GM21360 (cell line): ENCODE measurements at regions not wholly inside any gene's neighbourhood (a gene's known extent, or its start where the extent isn't known, plus 50 kb on each side); places are given as distances from the start of the nearest gene placed in this dataset.

Source experiments
- ATAC-seq: cut with Tn5 transposase; IDR thresholded peaks from one replicate; pipeline ENCODE4 v1.9.1; 2021; ENCODE audit warnings: mild to moderate bottlenecking, moderate library complexity; ENCODE audit not compliant: unreplicated experiment

DNA sequence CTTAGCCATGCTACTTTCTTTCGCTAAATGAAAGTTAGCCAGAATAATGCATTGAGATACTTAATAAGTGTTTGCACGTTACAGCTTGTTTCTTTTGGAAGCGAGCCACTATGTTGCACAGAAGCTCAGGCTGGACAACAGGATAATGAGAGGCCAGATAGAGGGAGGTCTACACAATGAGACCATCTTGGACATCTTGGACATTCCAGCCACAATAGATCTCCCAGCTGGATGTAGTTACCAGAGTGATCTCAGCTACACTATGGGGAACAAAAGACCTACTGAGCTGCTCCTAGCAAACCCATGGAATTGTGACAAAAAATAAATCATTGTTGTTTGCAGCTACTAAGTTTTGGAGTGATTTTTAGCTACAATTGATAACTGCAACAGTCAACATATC lies 540.1 kb upstream of the SEMA6D start:
- no peak for ATAC-seq

DNA sequence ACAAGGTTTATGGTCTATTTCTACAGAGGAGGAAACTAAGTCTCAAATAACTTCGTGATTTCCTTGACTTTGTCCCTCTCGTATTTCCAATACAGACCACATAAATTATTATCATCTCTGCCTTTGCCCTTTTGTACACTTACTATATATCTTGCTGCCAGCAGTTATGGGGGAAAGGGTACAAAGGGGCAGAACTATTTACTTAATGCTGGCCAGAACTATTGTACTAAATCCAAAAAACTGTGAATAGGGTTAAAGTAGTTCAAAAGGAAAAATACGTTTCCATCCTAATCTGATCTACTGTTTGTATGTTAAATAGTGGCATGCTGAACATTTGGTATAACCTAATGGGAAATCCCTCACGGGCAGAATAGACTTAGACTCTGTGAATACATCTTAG lies 537.3 kb upstream of the SEMA6D start:
- no peak for ATAC-seq

DNA sequence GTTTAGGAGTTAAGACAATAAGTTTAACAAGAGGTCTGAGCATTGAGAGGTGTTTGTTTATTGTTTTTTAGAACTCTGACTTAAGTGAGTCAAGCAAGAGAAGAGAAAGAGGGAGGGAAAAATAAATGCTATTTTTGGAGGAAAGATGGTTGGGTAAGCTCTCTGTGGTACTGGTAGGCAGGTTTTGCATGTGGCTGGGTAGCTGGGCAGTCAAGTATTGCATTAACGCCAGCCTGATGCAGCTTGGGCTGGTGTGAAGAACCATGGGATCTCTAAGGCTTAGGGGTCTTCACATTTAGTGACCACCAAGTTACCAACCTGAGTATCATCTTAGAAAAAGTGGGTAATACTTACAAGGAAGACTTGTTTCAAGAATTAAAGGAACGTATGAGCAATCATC lies 534.5 kb upstream of the SEMA6D start:
- no peak for ATAC-seq

DNA sequence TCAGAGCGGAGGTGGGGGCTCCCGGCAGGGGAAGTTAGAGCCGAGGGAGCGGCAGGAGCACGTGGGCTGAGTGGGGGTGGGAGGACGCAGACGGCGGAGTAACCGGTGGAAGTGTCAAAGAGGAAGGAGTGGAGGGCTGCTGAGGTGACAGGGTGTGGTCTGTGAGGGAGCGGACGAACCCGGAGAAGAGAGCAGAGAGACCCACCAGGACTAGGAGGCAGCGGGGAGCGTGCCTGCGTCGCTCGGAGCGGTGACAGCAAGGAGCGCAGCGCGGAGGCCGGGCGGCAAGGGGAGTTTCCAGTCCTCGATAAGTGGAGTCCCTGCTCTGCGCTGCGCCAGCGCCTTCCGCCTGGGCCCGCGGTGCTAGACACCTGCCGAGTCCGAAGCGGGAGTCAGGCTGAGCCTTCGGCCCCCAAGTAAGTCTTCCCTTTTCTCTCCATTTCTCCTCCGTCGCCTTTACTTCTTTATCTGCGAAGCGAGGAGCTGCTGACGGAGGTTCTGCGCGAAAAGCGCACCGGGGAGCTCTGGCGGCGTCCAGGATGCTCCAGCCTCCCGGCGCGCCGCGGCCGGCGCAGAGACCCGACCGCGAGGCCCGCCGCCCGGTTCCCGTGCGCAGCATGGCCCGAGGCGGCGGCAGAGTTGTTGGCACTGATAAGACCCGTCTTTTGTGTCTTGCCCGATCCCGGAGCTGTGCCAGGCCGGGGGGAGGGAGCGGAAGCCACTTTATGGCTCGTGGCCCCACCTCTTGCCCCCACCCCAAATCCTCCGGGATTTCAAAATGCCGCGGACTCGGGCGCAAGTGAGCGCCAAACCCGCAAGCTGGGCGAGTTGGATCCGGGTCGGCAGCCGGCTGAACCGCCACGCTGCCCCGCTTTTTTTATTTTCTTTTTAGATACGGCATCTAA lies 533.0 kb upstream of the SEMA6D start:
- no peak for ATAC-seq

DNA sequence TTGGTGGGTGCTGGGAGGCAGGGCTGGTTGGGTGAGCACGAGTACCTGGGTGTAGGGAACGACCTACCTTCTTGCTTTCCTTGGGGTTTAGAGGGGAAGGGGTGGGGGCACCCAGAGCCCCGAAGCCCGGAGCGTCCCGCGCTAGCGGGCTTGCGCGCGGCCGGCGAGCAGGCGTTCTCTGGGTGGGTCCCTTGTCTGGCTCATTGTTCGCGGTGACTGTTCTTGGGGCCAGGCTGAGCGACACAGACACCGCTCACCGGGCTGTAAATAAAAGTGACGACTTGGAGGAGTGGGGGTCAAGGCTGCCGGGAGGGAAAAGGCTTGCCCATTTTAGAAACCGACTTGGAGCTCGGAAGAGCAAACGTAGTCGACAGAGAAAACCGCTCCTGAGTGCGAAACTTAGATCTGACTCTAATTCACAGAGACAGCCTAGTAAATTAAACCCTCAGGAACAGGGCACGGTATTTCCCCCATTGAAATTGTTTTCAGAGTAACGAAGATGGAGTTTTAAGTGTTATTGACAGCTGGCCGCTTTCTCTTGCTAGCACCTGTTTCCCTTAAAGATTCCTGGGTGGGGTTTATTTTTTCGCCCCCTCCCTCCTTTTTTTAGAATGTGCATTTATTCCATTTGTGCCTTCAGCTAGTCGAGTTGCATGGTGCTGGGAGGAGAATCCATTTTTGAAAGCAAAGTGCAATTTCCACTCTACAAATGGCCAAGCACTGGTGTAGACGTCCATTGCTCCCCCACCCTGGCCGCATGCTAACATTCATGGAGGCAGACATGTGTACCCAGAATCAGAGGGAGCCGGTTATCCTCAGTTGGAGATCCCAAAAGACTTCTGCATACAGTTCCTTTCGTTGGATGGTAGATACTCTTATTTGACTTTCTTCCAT lies 532.1 kb upstream of the SEMA6D start:
- ATAC-seq, result no peak

DNA sequence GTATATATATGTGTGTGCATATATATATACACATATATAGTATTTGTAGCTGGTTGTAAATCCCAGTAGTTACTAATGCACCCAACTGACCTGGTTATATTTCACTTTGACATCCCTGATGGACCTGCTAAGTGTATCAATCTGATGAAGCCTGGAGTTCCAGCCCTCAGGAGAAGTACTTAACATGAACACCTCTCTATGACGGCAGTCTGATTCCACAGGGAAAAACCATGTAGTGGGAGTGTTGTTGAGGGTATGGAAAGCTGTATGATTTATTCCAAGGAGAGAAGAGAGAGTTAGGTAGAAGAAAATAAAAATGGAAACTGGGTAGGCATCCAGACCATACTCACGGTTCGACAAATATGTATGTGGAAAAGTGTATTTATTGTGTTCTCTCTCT lies 531.2 kb upstream of the SEMA6D start:
- ATAC-seq, result no peak

DNA sequence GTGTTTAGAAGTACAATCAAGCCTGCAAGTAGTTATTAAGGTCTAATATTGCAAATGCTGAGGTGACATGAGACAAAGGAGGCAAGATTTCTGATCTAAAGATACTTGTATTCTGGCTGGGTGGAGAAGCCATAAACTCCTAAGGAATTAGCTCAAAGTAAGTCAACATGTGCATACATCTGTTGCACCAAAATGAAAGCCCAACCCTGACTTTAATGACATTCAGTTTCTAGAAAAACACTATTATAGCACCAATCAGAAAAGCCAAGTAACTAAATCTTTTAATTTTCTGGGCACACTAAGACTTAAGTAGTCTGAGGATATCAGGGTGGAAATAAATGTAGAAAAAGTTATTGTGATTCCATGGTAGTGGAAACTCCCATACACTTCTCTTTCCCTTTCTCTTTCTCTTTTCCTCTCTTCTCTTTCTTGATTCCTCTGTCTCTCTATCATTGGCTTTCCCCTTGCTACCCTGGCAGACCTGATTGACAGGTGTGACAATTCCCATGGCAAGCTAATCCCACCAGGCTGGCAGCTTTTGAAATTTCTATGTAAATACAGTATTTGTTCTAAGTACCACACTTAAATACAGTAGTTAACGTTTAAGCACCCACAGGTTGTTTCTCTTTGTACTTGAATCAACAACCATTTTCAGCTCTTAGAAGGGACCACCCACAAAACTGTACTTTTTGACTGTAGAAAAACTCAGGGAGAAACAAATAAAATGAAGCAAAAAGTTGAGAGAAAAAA lies 528.4 kb upstream of the SEMA6D start:
- ATAC-seq, result no peak

DNA sequence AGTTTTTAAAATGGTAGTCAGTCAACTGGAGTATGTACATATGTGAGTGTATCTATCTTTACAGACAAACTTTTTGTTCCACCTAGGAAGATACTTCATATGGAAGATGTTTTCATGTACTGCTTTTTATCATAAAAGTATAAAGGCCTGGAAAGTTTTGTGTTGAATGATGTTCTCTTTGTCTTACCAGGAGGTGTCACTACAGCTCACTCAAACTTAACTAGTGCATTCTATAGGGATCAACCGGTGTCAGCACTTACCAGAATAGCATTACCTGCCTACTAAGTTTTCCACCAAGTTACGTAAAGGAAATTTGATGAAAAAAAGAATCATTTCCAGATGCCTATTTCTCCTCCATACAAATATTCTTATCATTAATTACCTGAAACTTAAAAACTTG lies 522.6 kb upstream of the SEMA6D start:
- no peak for ATAC-seq

DNA sequence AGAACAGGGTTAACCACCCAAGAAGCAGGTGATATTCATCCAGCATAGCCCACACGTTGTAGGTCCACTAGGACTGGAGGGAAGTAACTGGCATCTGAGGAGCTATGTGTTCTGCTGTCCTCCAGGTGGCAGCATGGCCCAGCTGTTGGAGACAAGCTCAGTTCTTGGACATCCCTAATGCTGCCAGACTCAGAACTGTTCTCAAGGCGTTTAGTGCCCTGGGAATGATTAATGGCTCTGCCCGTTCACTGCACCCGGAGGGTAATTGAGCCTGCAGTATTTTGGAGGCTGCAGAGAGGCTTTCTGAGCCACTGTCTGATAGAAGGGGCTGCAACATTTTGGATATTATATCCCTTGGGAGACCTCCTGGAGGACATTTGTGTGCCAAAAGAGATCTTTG lies 521.3 kb upstream of the SEMA6D start:
- peak; percentile 81 for ATAC-seq

DNA sequence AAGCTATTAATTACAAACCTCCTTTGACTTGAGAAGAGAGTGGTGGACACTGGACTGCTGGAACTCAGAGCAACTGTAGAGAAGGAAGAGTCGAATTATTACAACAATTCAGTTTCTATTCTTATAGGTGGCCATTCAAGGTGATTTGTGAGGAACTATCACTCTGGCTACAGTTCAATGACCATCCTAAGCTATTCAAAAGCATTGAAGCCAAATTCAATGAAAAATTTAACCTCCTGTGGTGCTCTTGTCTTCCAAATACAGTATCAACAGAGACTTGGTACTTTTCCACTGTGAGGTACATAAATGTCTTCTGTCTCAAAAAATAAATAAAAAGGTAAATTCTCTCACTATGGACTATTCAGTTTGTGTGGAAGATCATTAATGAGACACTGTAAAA lies 513.3 kb upstream of the SEMA6D start:
- no peak for ATAC-seq

DNA sequence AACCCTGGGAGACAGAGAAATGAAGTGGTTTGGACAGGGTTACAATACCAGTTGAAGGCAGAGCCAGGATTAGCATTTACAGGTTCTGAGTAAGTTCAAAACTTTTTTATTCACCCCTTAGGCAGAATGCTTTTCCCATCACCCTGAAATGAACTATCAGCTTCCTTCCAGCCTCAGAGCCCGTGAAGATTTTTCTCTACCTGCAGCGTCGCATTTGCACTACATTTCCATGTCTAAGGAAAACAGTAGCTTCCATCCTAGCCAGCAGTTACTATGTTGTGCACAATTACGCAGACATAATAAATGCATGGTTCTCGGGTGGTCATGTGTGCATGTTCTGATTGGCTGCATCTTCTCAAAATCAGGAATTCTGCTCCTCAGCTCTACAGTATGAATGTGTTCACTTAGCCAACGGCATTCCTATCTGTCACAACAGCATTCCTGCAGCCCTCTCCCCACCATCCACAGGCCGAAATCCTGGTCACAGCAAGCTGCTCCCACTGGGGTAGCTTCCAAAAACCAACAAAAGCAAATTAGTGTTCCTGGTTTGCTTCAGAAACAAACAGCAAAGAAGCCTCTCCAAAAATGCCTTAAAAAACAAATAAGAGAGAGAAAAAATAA lies 510.8 kb upstream of the SEMA6D start:
- ATAC-seq, result no peak

DNA sequence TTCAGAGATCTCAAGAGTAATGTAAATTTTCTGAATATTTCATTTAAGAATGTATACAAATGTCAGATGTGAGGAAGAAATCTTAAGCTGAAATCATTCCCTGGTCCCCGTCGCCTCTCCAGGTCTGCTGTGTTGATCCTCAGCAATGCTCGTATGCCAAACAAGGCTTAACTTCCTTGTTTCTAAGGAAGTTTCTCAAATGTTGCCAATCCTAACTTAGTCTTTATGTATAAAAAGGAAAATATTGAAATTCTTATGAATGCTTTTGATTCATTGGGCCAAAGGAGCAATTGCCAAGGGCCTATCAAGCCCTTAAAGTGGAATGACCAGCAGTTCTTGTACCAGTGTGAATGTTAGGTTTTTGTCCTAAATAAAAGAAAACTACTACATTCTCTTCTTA lies 507.7 kb upstream of the SEMA6D start:
- no peak for ATAC-seq

DNA sequence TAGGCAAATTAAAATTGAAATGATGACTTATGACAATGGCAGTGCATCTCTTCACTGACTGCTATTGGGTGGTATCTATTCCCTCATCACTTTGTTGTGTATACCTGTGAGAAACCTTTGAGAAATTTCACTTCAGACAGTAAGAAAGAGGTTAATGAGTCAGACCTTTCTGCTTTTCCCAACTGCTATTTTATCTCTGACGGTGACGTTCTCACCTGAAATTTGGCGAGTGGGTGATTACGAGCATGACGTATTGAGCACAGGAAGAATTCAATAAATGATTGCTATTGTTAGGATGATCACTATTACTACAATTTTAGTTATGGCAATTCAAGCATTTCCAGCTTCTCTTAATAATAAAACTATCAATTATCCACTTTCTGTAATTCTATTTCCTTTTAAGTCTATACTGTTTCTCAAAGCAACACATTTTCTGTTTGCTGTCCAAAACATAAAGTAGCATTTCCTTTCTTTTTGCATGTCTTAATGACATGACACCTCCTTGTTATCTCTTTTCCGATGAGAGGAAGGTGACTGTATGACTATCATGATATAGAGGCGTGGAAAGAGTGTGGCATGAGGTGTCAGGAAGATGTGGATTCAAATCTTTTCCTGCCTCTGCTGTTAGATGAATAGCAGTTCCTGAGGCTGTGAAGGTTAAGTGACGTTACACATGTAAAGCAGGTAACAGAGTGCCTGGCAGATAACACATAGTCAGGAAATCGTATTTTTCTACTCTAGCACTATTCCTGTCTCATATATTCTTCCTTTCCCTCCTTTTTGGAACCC lies 504.9 kb upstream of the SEMA6D start:
- no peak for ATAC-seq

DNA sequence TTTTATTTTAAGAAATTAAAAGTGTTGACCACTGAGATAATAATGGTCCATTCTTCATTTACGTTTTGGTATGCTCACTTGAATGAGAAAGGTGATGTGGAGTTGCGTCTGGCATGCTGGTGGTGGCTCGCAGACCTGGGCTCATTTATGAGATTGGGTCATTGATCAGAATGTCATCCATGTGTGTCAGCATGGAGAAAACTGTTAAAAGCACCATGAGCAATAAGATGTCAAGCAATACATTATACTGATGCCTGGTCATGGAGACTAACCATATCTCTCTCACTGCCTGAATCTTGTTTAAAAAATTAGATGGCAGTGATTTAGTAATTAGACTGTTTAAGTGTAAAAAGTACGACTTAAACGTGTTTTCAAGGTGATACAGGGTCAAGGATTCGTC lies 503.4 kb upstream of the SEMA6D start:
- no peak for ATAC-seq

DNA sequence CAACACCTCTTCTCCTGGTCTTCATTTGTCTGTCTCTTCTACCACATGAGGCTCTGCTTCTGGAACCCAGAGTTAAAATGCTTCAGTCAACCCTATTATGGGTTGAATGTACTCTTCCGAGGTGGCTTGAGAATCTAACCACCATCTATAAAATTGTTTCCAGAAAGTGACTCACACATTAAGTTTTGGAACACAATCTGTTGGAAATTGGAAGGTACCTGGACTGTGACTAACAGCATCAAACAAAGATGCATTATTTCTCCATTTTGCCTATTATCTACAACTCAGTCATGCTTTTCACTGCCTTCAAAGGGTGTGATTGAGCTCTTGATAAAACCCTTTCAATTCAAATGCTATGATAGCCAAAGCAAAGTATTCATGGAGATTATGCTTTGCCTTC lies 499.0 kb upstream of the SEMA6D start:
- no peak for ATAC-seq

DNA sequence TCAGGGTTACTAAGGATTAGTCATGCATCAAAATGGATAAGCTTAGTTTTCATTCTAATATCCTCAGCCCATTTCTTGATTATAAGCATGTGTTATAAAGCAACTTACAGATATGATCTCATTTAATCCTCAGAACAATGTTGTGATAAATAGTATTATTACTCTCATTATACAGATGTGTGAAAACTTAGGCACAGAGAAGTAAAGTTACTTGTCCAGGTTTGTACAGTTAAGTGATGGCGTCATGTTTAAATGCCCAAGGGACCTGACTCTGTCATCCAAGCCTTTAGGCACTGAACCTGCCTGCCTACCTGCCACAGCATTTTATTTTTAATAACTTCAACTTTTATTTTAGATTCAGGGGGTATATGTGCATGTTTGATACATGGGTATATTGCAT lies 472.9 kb upstream of the SEMA6D start:
- no peak for ATAC-seq

DNA sequence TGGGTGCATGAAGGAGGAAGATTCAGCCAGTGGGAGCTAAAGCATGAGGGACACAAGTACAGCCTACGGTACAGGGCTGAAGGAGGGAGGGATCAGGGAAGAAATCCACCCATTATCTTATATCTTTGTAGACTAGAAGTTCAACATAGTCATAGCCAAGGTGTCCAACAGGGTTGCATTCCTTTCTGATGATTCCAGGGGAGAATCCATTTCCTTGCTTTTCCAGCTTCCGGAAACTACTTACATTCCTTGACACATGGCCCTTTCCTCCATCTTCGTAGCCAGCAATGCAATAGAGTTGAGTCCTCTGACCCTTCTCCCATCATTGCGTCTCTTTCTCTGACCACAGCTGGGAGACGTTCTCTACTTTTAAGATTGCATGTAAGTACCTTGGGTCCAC lies 471.0 kb upstream of the SEMA6D start:
- no peak for ATAC-seq

DNA sequence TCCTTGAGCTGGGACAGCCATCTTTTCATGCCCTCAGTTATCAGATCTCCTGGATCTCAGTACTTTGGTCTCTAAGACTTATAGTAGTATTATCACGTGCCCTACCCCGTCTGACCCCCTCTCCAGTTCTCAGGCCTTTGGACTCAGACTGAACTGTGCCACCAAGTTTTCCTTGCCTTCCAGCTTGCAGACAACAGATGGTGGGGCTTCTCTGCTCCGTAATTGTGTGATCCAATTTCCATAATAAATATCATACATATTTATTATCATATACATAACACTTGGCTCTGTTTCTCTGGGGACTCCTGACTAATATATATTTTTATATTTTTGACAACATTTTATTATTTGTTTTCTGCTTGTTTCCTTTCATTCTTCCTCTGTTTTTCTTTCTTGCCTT lies 458.8 kb upstream of the SEMA6D start:
- no peak for ATAC-seq

DNA sequence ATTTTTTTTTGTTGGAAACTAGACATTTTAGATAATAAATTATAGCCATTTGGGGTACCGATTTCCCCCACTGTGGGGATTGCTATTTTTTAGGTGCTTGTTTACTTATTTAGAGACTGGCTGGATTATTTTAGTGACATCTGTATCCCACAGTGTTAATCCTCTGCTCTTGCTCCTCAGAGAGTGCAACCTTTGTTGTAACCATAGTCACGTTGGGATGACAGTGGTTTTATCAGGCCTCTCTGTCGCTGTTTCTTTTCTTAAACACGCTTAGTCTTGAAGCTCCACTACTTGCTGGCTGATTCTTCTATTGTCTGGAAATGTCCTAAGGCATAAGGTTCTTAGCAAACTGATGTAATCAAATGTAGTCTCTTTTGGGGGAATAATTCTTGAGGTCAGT lies 451.6 kb upstream of the SEMA6D start:
- ATAC-seq, result no peak

DNA sequence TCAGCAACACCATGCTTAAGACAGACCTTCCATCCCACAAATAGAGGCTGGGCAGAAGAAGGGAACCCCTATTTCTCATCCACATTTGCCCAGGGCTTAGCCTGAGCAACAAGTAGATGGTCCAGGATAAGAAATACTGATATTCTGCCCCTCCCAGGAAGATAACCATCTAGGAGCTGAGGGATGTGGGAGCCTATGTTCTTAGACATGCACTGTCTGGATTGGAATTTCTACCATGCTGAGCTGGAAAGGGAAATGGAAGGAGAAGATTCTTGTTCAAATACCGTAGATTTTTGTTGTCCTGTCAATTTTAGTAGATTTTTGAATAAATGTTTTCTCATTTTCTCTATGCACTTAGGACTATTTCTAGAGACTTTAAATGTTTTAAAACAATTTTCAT lies 450.7 kb upstream of the SEMA6D start:
- ATAC-seq, result no peak
